Breast epithelium (tissue), 4 donors: ENCODE measurements at regions not wholly inside any gene's neighbourhood (a gene's known extent, or its start where the extent isn't known, plus 50 kb on each side); places are given as distances from the start of the nearest gene placed in this dataset.

Source experiments
- DNase-seq, 2 donors: peaks; one replicate each; pipeline ENCODE4 v3.0.0-alpha.2; 2019; ENCODE audit warnings: low spot score in 2 of 2
- H3K27ac ChIP-seq, 2 donors: fragments of 200-600 bp; sonication (generic) in 1 of 2; one replicate each; pipeline ENCODE4 v1.5.1; 2016 to 2019; ENCODE audit warnings: mild to moderate bottlenecking in 1 of 2
- H3K27me3 ChIP-seq, 2 donors: fragments of 200-600 bp; sonication (generic) in 1 of 2; one replicate each; pipeline versions ENCODE4 v1.5.1 to v1.6.0; 2017 to 2019; ENCODE audit warnings: control low read depth in 1 of 2, mild to moderate bottlenecking in 1 of 2
- H3K36me3 ChIP-seq: fragments of 200-600 bp; one replicate; pipeline ENCODE4 v1.5.1; 2019
- H3K4me1 ChIP-seq, 2 donors: fragments of 200-600 bp; sonication (generic); one replicate each; pipeline ENCODE4 v1.5.1; 2016 to 2019; ENCODE audit warnings: control low read depth in 1 of 2
- H3K4me3 ChIP-seq, 3 donors: fragments of 200-600 bp; sonication (generic); 1 replicate in 2 of 3; 2 replicates in 1 of 3; pipeline ENCODE4 v1.5.1; 2016 to 2019; ENCODE audit warnings: mild to moderate bottlenecking in 3 of 3, moderate library complexity in 2 of 3
- H3K9me3 ChIP-seq, 2 donors: fragments of 200-600 bp; sonication (generic) in 1 of 2; one replicate each; pipeline ENCODE4 v1.5.1; 2016 to 2019; ENCODE audit warnings: control low read depth in 1 of 2
- POLR2A ChIP-seq: fragments of 450-650 bp; IDR thresholded peaks from one replicate; pipeline ENCODE4 v1.6.1; 2016; ENCODE audit warnings: antibody characterized with exemption, mild to moderate bottlenecking, moderate library complexity
- POLR2AphosphoS5 ChIP-seq, 3 donors: sonication (generic); formaldehyde crosslinking; IDR thresholded peaks; one replicate each; pipeline ENCODE4 v1.6.1; 2017; ENCODE audit warnings: antibody characterized with exemption in 3 of 3
- intact Hi-C: fragments of 100-400 bp; cut with DNase I; formaldehyde crosslinking; loops from one replicate; pipeline ENCODE4 v1.15.1; 2023; ENCODE audit warnings: low total_unique reads
- TF ChIP-seq, protein P1 (sequence below), 3 donors: fragments of 450-650 bp; IDR thresholded peaks; one replicate each; pipeline ENCODE4 v1.5.1; 2016 to 2017; ENCODE audit warnings: antibody characterized with exemption in 3 of 3, mild to moderate bottlenecking in 3 of 3, moderate library complexity in 3 of 3

DNA sequence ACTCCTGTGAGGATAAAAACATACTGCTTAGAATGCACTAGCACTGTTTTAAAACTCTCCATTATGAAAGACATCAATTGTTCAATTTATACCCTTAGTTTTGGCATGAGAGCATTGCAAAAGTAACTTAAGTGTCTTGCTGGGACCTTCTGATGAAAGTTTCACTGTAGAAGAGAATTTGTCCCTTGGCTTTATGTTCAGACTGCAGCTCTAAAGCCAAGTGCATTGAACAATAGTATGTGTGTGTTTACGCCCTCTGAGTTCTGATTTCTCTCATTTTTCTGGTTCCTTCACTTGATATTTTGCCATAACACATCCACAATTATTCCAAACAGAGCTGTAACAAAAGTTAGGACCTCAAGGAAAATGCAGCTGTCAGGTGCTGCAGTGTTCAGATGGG lies 474.6 kb downstream of the DISC1 start:
- Histone ChIP-seq H3K4me3 (no peak overlapping the region), H3K9me3 (peaks cover 0 to 10% of the 10 kb centered on the region in 2 donors), H3K36me3 (no peaks in the 10 kb centered on the region), H3K27ac (no peak overlapping the region), H3K4me1 (no peaks in the 10 kb centered on the region), H3K27me3 (no peaks in the 10 kb centered on the region)
- intact Hi-C loops = no loop called here
- no peak for TF ChIP-seq POLR2A
- DNase-seq = no peak

DNA sequence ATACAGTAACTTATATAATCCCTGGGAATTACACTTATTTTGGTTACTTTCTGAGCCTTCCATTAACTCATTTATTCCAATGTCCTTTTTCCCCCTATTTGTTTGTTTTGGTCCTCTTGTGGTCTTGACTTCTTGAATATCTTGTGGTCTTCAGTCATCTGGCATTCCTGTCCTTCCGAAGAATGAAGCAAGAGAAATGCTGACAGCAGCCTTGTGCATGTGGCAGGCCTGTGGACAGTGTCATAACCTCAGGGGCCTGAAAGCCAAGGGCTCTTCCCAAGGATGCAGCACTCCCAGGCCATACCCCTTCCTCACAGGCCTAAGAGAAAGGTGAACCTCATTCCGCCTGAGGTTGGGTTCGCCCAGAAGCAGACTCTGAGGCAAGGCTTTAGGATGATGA lies 470.2 kb downstream of the DISC1 start:
- H3K4me1 ChIP-seq = no peaks in the 10 kb centered on the region
- intact Hi-C loops = no loop called here
- TF ChIP-seq POLR2A (no peak), POLR2AphosphoS5 (IDR thresholded peaks at IDR 0.05) (no peak)
- TF ChIP-seq, protein P1, sequence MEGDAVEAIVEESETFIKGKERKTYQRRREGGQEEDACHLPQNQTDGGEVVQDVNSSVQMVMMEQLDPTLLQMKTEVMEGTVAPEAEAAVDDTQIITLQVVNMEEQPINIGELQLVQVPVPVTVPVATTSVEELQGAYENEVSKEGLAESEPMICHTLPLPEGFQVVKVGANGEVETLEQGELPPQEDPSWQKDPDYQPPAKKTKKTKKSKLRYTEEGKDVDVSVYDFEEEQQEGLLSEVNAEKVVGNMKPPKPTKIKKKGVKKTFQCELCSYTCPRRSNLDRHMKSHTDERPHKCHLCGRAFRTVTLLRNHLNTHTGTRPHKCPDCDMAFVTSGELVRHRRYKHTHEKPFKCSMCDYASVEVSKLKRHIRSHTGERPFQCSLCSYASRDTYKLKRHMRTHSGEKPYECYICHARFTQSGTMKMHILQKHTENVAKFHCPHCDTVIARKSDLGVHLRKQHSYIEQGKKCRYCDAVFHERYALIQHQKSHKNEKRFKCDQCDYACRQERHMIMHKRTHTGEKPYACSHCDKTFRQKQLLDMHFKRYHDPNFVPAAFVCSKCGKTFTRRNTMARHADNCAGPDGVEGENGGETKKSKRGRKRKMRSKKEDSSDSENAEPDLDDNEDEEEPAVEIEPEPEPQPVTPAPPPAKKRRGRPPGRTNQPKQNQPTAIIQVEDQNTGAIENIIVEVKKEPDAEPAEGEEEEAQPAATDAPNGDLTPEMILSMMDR (IDR thresholded peaks at IDR 0.05) = no peak
- no peak overlapping the region for H3K27ac ChIP-seq
- peaks cover 0 to 10% of the 10 kb centered on the region in 2 donors for H3K9me3 ChIP-seq
- DNase-seq = no peak
- no peaks in the 10 kb centered on the region for H3K36me3 ChIP-seq
- H3K4me3 ChIP-seq = no peak overlapping the region
- no peaks in the 10 kb centered on the region for H3K27me3 ChIP-seq
